K562 (cell line): ENCODE measurements at regions not wholly inside any gene's neighbourhood (a gene's known extent, or its start where the extent isn't known, plus 50 kb on each side); places are given as distances from the start of the nearest gene placed in this dataset.

Source experiments
- ATAC-seq: fragments of 200-7000 bp; cut with Tn5 transposase; 3 replicates; pipeline ENCODE4 v1.9.1; 2020; ENCODE audit warnings: moderate library complexity
- BruUV-seq: library from RNA; stranded (reverse); fragments of 400-500 nt; replicated peaks from 2 replicates; lab custom pipeline; 2021; lab: Mats Ljungman, UMichigan
- CTCF ChIA-PET: fragments of 300-600 bp; formaldehyde crosslinking; extraction: SDS; loops from one replicate; lab custom pipeline; 2021; ENCODE audit warnings: low intra/inter-chr PET ratio; lab: Yijun Ruan, JAX
- POLR2A ChIA-PET: fragments of 300-600, 350-650 bp; sonication (Branson Sonifier 250); formaldehyde crosslinking; extraction: SDS; loops from one replicate; lab custom pipeline; 2021; ENCODE audit warnings: antibody characterized with exemption, inconsistent platforms; lab: Yijun Ruan, JAX
- DNase-seq, 4 experiments: peaks; one replicate each; pipeline versions ENCODE4 v3.0.0 to v3.0.0-alpha.2; 2011 to 2018; ENCODE audit warnings: low spot score in 3 of 4, mixed read lengths in 3 of 4; ENCODE audit errors: extremely low read depth in 1 of 4
- FAIRE-seq: peaks from 2 replicates; lab custom pipeline; 2011; peaks lifted over from hg19 to GRCh38; lab: Jason Lieb, UNC
- H2AFZ ChIP-seq: 2 replicates; pipeline ENCODE4 v1.6.0; 2011; ENCODE audit warnings: low read depth, low read length, control low read depth, inconsistent platforms
- H3K27ac ChIP-seq: fragments of 200-600 bp; 3 replicates; pipeline ENCODE4 v1.8.0; 2011; ENCODE audit warnings: low read depth, mild to moderate bottlenecking, control low read depth, inconsistent platforms, low read length, moderate library complexity, mixed read lengths; ENCODE audit errors: extremely low read depth
- H3K27me3 ChIP-seq, 2 experiments: fragments of 300-600 bp in 1 of 2; 2 replicates in 1 of 2; 3 replicates in 1 of 2; pipeline versions ENCODE4 v1.6.0 to v1.8.0; 2011; ENCODE audit warnings: inconsistent platforms in 2 of 2, low read length in 2 of 2, mild to moderate bottlenecking in 1 of 2, mixed read lengths in 1 of 2, moderate library complexity in 1 of 2; ENCODE audit not compliant: control insufficient read depth in 2 of 2, insufficient read depth in 2 of 2
- H3K36me3 ChIP-seq: fragments of 300-600 bp; 3 replicates; pipeline ENCODE4 v1.8.0; 2011; ENCODE audit warnings: mild to moderate bottlenecking, low read length, inconsistent platforms; ENCODE audit not compliant: control insufficient read depth, insufficient read depth
- H3K4me1 ChIP-seq, 2 experiments: fragments of 200-600 bp in 1 of 2; replicated peaks in 1 of 2; 2 replicates in 1 of 2; 3 replicates in 1 of 2; pipeline versions ENCODE4 v1.5.1 to v1.8.0; 2011; ENCODE audit warnings: inconsistent platforms in 2 of 2, low read length in 2 of 2, mild to moderate bottlenecking in 1 of 2, mixed read lengths in 1 of 2, moderate library complexity in 1 of 2; ENCODE audit not compliant: control insufficient read depth in 2 of 2, insufficient read depth in 2 of 2
- H3K4me2 ChIP-seq: 2 replicates; pipeline ENCODE4 v1.6.1; 2011; ENCODE audit warnings: low read length, control low read depth, inconsistent platforms, mixed read lengths; ENCODE audit not compliant: insufficient read depth
- H3K4me3 ChIP-seq: fragments of 200-600 bp; sonication (generic), shearing (Covaris generic); 2 replicates; pipeline ENCODE4 v1.5.1; 2016; ENCODE audit warnings: control low read depth, inconsistent platforms
- H3K79me2 ChIP-seq: fragments of 200-600 bp; 3 replicates; pipeline ENCODE4 v1.8.0; 2011; ENCODE audit warnings: low read length, inconsistent platforms; ENCODE audit not compliant: control insufficient read depth, insufficient read depth
- H3K9ac ChIP-seq, 2 experiments: 2 replicates each; pipeline versions ENCODE4 v1.6.0 to v1.6.1; 2011; ENCODE audit warnings: low read depth in 2 of 2, low read length in 2 of 2, control low read depth in 1 of 2, inconsistent platforms in 1 of 2, mild to moderate bottlenecking in 1 of 2, mixed read lengths in 1 of 2; ENCODE audit not compliant: insufficient read depth in 1 of 2
- H3K9me1 ChIP-seq: one replicate; pipeline ENCODE4 v1.6.0; 2011; ENCODE audit warnings: inconsistent platforms, mild to moderate bottlenecking, low read length, moderate library complexity; ENCODE audit not compliant: control insufficient read depth, insufficient read depth
- H3K9me3 ChIP-seq: replicated peaks from 2 replicates; pipeline ENCODE4 v1.5.1; 2011; ENCODE audit warnings: low read depth, low read length, inconsistent platforms; ENCODE audit not compliant: control insufficient read depth, insufficient read depth
- H4K20me1 ChIP-seq: replicated peaks from 2 replicates; pipeline ENCODE4 v1.6.1; 2011; ENCODE audit warnings: low read length, inconsistent platforms, mixed read lengths; ENCODE audit not compliant: control insufficient read depth, insufficient read depth
- CBX2 ChIP-seq: fragments of 200-600 bp; sonication (generic); IDR thresholded peaks from one replicate; pipeline ENCODE4 v1.6.1; 2012; ENCODE audit warnings: mild to moderate bottlenecking, low read length, inconsistent platforms; ENCODE audit not compliant: insufficient read depth, poor library complexity, severe bottlenecking
- FOXJ3 ChIP-seq: sonication (generic); formaldehyde crosslinking; IDR thresholded peaks from 2 replicates; pipeline ENCODE4 v1.4.0; 2020; ENCODE audit warnings: mild to moderate bottlenecking, missing genetic modification reagents
- MCM7 ChIP-seq, 2 experiments: fragments of 450-650 bp; IDR thresholded peaks; 2 replicates each; pipeline ENCODE4 v1.6.1; 2016 to 2018
- MTA2 ChIP-seq: fragments of 450-650 bp; IDR thresholded peaks from 2 replicates; pipeline ENCODE4 v1.6.1; 2016; ENCODE audit warnings: low read depth
- NBN ChIP-seq: fragments of 450-650 bp; IDR thresholded peaks from 2 replicates; pipeline ENCODE4 v1.6.1; 2016; ENCODE audit warnings: low read depth, mild to moderate bottlenecking
- SAFB2 ChIP-seq: fragments of 200-400 bp; formaldehyde crosslinking; IDR thresholded peaks from 2 replicates; pipeline ENCODE4 v1.6.1; 2018; ENCODE audit warnings: borderline replicate concordance, low read length, low read depth, moderate library complexity; ENCODE audit not compliant: severe bottlenecking
- SMAD4 ChIP-seq: fragments of 250-450 bp; sonication (Bioruptor Pico); conservative IDR thresholded peaks from 2 replicates; pipeline ENCODE4 v1.8.0; 2021; ENCODE audit warnings: inconsistent platforms, mild to moderate bottlenecking, moderate library complexity
- TRIM28 ChIP-seq: fragments of 450-650 bp; IDR thresholded peaks from 2 replicates; pipeline ENCODE4 v1.6.1; 2017
- ZNF449 ChIP-seq: fragments of 250-450 bp; sonication (Bioruptor Pico); IDR thresholded peaks from 2 replicates; pipeline ENCODE4 v1.8.0; 2022; ENCODE audit warnings: moderate library complexity, mild to moderate bottlenecking, inconsistent platforms
- WGBS: fragments of 100-300 bp; shearing (Covaris generic); methylation state at CpG from one replicate; pipeline ENCODE4 v1.1.6; 2016; ENCODE audit warnings: low coverage, mixed read lengths; ENCODE audit not compliant: insufficient coverage; ENCODE audit errors: missing lambda C conversion rate; 5-methylcytosine and 5-hydroxymethylcytosine counted together
- in situ Hi-C: fragments of 300-500 bp; cut with MboI; formaldehyde crosslinking; loops from 4 replicates; pipeline ENCODE4 v1.15.0; 2018; ENCODE audit warnings: inconsistent platforms, mixed read lengths
- intact Hi-C: fragments of 100-400 bp; cut with micrococcal nuclease; formaldehyde crosslinking; loops from 2 replicates; pipeline ENCODE4 v1.14.2; 2022
- TF ChIP-seq, protein P1 (sequence below): fragments of 450-650 bp; formaldehyde crosslinking; conservative IDR thresholded peaks from 2 replicates; pipeline ENCODE4 v1.4.0; 2022; ENCODE audit warnings: mild to moderate bottlenecking, missing genetic modification characterization
- TF ChIP-seq, protein P2 (sequence below): fragments of 250-450 bp; sonication (Bioruptor Pico); IDR thresholded peaks from 2 replicates; pipeline ENCODE4 v1.4.0; 2020

DNA sequence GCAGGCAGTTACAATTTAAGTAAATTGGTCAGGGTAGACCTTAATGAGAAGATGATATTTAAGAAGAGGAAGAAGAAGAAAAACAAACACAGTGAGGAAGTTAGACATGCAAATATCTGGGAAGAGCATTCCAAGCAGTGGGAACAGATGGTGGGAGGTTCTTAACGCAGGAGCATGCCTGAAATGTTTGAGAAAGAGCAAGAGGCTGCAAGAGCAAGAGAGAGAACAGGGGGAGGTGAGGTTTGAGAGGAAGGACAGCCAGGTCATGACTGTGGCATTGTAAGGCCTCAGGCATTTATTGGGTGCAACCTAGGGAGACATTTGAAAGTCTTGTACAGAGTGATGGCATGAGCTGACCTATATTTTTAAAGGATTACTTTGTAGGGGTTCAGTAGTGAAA lies 136.0 kb downstream of the UGT8 start (continued):
- TF ChIP-seq, protein P1, sequence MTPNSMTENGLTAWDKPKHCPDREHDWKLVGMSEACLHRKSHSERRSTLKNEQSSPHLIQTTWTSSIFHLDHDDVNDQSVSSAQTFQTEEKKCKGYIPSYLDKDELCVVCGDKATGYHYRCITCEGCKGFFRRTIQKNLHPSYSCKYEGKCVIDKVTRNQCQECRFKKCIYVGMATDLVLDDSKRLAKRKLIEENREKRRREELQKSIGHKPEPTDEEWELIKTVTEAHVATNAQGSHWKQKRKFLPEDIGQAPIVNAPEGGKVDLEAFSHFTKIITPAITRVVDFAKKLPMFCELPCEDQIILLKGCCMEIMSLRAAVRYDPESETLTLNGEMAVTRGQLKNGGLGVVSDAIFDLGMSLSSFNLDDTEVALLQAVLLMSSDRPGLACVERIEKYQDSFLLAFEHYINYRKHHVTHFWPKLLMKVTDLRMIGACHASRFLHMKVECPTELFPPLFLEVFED (CRISPR knock-in tag) = no peak
- no peak for TF ChIP-seq NBN
- no peak for TF ChIP-seq FOXJ3
- no peak for TF ChIP-seq TRIM28
- no peak for TF ChIP-seq MCM7 (IDR thresholded peaks at IDR 0.05)
- TF ChIP-seq ZNF449 (CRISPR knock-in tag) = no peak

DNA sequence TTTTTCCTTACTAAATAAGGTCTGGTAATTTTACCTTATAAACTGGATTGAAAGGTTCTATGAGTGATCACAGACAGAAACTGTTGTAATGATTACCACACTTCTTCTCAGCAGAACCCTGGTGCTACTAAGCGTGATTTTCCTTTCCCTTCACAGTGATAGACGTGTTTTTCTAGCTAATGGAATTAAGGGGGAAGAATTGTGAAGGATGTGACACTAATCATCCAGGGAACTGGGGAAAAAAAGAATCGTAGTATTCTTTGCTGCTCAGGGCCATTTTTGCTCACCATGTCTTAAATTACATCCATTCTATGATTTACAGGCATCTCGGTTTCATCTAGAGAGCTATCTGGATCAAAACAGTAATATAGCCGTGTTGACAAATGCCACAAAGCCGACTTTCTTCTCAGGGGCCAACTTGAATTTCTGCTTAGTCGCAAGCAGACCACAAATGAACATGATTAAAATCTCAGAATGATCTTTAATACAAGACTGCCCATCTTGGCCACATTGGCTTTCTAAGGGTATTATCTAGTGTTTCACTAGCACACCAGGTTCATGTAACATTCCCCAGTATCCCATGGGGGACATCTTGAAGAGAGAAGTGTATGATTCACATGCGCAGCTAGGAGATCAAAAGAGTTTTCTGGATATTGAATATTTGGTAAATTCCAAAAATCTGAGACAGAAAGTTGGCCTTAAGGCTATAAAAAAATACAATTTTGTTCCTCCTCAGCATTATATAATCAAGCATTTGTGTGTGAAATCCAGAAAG lies 154.0 kb downstream of the UGT8 start:
- Histone ChIP-seq H3K27ac (no peak overlapping the region), H3K79me2 (no peaks in the 10 kb centered on the region), H3K4me2 (no peak overlapping the region), H3K4me1 (no peaks in the 10 kb centered on the region), H3K9me1 (no peaks in the 10 kb centered on the region), H2AFZ (no peak overlapping the region), H3K36me3 (no peaks in the 10 kb centered on the region), H4K20me1 (no peaks in the 10 kb centered on the region), H3K27me3 (no peaks in the 10 kb centered on the region), H3K4me3 (no peak overlapping the region), H3K9ac (no peak overlapping the region), H3K9me3 (no peaks in the 10 kb centered on the region)
- no peak for DNase-seq
- FAIRE-seq = no peak
- POLR2A ChIA-PET = no interaction called here
- TF ChIP-seq SAFB2 = no peak
- no peak for TF ChIP-seq CBX2
- no peak for TF ChIP-seq MTA2
- TF ChIP-seq, protein P2, sequence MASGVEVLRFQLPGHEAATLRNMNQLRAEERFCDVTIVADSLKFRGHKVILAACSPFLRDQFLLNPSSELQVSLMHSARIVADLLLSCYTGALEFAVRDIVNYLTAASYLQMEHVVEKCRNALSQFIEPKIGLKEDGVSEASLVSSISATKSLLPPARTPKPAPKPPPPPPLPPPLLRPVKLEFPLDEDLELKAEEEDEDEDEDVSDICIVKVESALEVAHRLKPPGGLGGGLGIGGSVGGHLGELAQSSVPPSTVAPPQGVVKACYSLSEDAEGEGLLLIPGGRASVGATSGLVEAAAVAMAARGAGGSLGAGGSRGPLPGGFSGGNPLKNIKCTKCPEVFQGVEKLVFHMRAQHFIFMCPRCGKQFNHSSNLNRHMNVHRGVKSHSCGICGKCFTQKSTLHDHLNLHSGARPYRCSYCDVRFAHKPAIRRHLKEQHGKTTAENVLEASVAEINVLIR (CRISPR knock-in tag) = no peak
- no peak for TF ChIP-seq SMAD4 (CRISPR knock-in tag)
- intact Hi-C loops = no loop called here
- ATAC-seq = no peak
- CTCF ChIA-PET = no interaction called here
- 0% methylated on average over 8 of the region's 8 CpGs for WGBS
- BruUV-seq = no TSS peak
- in situ Hi-C loops = no loop called here
